GM21576 (cell line): ENCODE measurements at regions not wholly inside any gene's neighbourhood (a gene's known extent, or its start where the extent isn't known, plus 50 kb on each side); places are given as distances from the start of the nearest gene placed in this dataset.

Experiments used
- ATAC-seq: cut with Tn5 transposase; IDR thresholded peaks from one replicate; pipeline ENCODE4 v1.9.1; 2021; ENCODE audit warnings: mild to moderate bottlenecking, moderate library complexity; ENCODE audit not compliant: unreplicated experiment

DNA sequence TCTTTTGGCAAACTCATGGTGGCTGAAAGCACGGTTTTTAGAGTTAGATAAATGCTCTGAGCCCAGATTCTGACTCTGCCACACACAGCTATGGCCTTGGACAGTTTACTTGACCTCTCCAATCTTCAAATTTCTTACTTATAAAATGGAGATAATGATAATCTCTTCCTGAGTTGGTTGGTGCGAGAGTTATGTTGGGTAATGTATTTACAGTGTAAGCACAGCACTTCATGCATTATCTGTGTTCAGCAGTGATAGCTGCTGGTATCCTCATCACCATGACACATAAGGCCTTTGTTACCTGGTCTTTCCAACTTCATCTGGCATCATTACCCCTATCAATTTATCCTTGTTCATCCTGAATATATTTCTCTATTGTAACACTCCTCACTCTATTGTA is 178.8 kb upstream of the ELL2 start:
- no peak for ATAC-seq

DNA sequence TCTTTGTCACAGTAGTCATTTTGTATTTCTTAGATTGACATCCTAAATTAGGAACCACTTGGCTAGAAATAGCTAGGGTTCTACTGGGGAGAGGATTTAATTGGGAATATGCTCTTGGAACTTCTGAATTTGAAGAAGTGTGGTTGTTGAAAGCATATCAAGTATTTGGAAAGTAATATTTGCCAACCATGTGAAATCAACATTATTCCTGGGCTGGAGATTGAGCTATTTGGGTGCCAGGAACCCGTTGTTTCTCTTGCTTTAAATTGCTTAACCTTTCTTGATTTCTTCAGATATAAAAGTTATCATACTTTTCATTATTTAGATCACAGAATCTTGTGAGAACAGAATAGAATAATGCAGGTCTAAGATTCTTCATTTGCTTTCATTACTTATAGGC is 178.4 kb upstream of the ELL2 start:
- no peak for ATAC-seq

DNA sequence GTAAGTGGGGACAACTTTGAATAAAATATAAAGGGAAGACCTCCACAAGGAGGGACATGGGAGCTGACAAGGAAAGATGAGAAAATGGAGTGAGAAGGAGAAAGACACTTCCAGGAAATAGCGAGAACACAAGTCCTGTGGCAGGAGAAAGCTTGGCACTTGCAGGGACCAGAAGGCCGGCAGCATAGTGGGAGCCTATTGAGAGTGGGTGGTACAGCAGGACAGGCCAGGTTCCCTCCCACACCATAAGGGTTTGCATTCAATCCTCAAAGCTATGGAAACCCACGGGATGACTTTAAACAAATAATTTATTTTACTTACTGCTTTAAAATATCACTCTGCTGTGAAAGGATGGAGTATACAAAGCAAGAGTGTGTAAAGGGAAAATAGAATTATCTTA is 173.2 kb upstream of the ELL2 start:
- no peak for ATAC-seq

DNA sequence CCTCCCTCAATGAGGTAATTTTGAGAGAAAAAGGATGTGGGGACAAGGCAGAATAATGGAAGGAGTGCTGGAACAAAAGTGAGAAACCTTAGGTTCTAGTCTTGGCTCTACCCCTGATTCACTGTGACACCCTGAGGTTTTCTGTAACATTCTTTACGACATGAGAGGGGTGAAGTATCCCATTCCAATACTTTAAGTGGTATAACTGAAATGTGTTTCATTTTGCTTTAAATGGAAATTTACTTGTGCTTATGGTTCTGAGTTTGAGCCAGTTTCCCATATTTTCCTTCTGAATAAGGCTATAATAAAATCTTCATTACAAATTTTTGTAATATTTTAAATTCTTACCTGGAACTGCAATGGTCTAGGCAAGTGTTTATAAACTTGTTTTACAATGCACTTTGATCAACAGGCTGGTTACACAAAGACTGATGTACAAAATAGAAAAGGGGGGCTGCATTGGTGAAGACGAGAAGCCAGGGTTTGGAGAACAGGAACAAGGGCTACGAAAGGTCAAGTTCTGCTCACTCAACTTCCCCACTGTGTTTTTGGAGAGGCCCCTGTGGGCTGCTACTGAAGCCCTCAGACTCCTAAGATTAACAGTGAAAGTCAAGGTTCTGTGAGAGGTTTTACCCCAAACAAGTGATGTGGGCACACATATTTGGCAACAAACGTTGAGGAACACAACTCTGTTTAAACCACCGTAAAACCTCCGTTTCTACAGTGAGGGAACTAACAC is 171.9 kb upstream of the ELL2 start:
- ATAC-seq = no peak

GRCh38 chr5:96129276-96129675 is 167.6 kb upstream of the ELL2 start:
- ATAC-seq = no peak

DNA sequence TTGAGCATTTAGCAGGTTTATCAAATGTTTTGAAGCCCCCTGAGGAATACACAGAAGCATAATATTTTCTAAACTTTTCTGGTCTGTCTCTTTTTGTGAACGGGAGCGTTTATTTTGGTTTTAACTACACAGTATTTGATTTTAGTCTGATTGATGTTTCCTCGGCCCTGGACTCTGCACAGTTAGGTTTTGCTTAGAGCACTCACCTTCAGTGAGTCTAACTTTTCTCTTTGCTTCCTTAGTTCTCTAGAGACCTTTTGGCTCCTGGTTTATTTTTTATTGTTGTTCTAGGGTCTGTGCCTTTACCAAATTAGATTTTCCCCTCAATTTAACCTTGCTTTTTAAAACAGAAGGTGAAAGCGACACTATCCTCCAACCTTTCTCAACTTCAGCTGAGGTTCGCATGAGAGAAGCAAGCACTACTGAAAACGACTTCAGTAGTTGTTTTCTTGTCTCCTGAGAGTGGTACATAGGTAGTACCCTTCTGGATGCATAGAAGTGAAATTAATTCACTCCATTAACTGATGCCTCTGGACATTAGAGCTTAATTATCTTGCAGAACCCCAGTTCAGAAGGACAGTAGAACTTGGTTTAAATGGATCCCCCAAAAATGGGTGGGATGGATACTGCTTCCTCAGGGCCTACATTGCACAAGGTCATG is 166.7 kb upstream of the ELL2 start:
- ATAC-seq = no peak

- ATAC-seq = no peak
These were observed 165.9 kb upstream of the ELL2 start for GRCh38 chr5:96127538-96127937.

DNA sequence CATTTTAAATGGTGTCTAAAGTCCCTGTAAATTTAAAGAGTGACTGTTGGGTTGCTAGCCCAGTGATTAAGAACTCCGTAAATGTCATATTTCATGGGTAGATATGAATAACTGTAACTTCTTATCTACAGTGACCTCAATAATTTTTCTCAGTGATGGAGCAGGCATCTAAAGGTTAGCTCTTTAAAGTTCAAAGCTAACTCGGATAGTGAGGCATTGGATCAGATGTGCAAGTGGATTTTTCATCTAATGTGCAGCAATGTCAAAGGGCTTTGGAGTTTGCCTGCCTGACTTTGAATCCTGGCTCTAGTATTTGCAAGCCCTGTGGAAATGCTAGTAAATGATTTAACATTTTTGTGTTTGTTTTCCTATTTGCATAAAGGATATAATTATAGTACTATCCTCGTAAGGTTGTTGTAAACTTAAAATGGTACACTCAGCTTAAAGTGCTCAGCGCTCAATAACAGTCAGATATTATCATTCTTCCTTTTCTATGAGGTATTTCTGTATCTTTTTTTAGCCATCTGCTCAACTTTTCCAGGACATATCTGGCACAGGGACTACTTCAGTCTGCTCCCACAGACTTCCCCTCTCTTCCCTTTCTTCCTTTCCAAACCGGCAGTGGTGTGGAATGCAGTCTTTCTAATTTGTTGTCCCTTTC is 163.7 kb upstream of the ELL2 start:
- ATAC-seq = no peak

GRCh38 chr5:96124589-96124988 is 162.9 kb upstream of the ELL2 start:
- no peak for ATAC-seq

DNA sequence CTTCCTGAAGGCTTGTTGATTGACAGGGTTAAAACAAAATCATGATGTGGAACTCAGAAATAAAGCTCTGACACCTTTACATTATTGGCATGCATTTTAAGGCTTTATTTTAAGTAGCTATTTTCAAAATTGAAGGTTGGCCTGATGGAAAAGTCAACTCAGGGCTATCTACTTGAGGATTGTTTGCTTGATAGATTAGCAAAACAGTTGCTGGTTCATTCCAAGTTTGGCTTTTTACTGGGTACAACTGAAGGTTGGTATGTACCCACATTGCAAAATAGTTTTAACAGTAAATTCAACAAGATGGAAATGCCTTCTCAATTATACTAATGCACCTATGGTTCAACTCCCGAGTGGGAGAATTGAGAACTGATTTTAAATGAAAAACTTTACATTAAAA is 161.8 kb upstream of the ELL2 start:
- ATAC-seq = no peak

DNA sequence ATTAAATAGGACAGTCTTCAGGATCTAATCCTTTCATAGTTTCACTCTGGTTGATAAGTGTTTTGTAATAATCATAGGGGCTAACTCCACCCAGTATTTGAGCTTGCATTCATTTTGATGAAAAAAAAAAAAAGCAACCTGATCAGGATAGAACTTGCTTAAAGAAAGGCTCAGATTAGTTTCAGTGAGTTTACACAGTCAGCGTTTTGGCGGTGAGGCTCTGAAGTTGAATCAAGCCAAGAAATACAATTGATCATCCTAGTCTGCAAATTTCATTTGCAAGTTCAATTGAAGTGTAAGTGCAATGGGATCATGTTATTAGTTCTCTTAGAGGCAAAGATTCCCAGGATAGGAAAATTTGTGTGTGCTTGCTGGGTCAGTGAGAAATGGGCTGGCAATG is 159.7 kb upstream of the ELL2 start:
- ATAC-seq = no peak

GRCh38 chr5:96120120-96120519 is 158.5 kb upstream of the ELL2 start:
- ATAC-seq = no peak

- ATAC-seq = no peak
These were observed 156.4 kb upstream of the ELL2 start for GRCh38 chr5:96117771-96118651.

DNA sequence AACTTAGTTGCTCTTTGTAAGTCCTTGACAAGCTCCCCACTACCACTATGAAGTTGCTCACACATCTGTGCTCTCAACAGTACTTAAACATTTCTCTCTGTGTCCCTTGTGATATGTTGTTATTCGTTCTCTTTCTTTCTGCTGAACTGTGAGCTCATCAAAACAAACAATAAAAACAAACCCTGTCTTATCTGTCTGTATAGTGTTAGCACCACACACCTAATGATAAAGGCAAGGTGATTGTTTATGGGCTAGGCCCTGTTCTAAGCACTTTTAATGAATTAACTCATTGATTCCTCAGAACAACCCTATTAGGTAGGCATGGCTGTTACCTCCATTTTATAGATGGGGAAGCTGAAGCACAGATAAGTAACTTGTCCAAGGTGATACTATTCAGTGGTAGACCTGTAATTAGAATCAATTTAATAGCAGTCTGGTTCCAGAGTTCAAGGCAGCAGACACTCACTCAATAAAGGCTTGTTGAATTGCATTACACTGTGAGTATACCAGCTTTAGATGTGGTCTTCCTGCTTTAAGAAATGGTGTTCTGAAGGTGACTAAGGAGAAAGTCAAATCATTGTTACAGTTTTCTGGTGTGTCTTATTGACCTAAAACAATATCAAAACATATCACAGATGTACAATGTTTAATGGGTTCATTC is 153.6 kb upstream of the ELL2 start:
- no peak for ATAC-seq

DNA sequence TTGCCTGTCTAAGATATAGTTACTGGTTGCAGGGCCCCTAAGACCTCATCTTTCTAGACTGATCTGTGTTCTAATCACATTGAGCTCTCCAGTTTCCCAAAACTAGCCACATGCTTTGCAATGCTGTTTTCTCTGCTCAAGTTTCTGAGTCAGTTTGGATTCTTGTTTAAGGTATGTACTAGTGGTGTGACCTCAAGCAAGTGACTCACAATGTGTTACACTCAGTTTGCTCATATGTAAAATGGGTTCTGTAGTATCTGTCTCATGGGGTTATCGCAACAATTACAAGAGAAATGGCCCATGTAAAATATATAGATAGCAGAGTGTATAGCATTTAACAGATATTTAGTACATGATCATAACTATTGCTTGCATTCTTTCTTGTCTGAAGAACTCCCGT is 153.1 kb upstream of the ELL2 start:
- no peak for ATAC-seq

GRCh38 chr5:96113170-96113939 is 151.7 kb upstream of the ELL2 start:
- ATAC-seq = no peak

DNA sequence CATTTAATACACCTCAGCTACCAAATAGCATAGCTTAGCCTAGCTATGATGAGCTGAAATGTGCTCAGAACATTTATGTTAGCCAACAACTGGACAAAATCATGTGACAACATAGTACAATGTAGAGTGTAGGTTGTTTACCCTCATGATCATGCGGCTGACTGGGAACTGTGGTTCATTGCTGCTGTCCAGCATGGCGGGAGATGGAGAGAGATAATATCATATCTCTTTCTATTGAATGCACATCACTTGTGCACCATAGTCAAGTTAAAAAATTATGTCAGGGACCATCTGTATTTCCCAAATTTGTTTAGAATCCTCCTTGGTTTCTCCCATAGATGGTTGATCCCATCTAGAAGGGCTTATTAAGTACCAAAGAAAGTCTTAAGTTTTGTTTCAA is 151.1 kb upstream of the ELL2 start:
- no peak for ATAC-seq

GRCh38 chr5:96112123-96112670 is 150.5 kb upstream of the ELL2 start:
- ATAC-seq = no peak

DNA sequence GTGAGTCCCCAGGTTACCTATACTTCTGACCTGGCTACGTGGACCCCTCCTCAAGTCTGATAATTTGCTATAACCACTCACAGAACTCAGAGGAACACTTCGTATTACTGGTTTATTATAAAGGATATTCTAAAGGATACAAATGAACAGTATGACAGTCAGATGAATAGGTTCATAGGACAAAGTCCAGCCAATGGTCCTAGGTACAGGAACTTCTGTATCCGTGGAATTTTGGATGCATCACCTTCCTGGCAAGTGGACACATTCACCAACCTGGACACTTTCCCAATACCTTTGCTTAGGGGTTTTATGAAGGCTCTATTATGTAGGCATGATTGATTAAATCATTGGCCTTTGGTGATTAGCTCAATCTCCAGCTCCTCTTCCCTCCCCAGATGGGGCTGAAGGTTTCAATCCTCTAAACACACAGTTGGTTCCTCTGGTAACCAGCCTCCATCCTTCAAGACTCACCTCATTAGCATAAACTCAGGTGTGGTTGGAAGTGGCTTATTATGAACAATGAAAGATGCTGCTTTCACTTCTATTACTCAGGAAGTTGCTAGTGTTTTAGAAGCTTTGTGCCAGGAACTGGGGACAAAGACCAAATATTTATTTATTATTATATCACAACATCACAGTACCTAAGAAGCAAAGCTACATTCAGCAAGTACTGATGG is 149.6 kb upstream of the ELL2 start:
- no peak for ATAC-seq
